ENCODE measurements at regions not wholly inside any gene's neighbourhood (a gene's known extent, or its start where the extent isn't known, plus 50 kb on each side); places are given as distances from the start of the nearest gene placed in this dataset.

DNA sequence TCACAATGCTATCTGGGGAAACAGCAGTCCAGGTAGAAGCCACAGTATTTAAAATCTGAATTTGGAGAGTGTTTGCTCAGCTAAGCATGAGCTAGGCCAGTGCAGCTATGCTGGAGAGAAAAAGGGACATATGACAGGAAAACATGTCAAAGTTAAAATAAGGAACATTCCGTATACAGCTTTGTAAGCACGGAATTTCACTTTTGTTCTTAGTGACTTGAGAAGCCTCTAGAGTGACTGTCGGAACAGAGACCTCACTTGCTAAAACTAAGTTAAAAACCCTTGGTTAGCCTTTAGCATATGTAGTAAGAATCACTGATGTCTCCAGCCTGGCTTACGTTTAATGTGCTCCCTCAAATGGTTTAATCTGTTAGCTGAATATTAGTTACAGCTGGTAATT, 661.7 kb downstream of the KCNT2 start:
- TF ChIP-seq, protein P1, sequence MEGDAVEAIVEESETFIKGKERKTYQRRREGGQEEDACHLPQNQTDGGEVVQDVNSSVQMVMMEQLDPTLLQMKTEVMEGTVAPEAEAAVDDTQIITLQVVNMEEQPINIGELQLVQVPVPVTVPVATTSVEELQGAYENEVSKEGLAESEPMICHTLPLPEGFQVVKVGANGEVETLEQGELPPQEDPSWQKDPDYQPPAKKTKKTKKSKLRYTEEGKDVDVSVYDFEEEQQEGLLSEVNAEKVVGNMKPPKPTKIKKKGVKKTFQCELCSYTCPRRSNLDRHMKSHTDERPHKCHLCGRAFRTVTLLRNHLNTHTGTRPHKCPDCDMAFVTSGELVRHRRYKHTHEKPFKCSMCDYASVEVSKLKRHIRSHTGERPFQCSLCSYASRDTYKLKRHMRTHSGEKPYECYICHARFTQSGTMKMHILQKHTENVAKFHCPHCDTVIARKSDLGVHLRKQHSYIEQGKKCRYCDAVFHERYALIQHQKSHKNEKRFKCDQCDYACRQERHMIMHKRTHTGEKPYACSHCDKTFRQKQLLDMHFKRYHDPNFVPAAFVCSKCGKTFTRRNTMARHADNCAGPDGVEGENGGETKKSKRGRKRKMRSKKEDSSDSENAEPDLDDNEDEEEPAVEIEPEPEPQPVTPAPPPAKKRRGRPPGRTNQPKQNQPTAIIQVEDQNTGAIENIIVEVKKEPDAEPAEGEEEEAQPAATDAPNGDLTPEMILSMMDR (IDR thresholded peaks at IDR 0.05; ENCODE audit: insufficient read depth, low read length), result no peak
- no peak for TF ChIP-seq SPI1 (IDR thresholded peaks at IDR 0.05; ENCODE audit: borderline replicate concordance, low read depth)

Data from HL-60 (cell line).